HCT116 (cell line): ENCODE measurements at regions not wholly inside any gene's neighbourhood (a gene's known extent, or its start where the extent isn't known, plus 50 kb on each side); places are given as distances from the start of the nearest gene placed in this dataset.

ENCODE experiments used
- ELF1 ChIP-seq: IDR thresholded peaks from 2 replicates; pipeline ENCODE4 v1.6.1; 2012; ENCODE audit warnings: low read depth, borderline replicate concordance
- EZH2 ChIP-seq: fragments of 200-600 bp; sonication (generic); IDR thresholded peaks from 2 replicates; pipeline ENCODE4 v1.6.1; 2017; ENCODE audit warnings: antibody characterized with exemption, mixed run types
- EZH2phosphoT487 ChIP-seq: fragments of 200-600 bp; IDR thresholded peaks from 2 replicates; pipeline ENCODE4 v1.6.1; 2018; ENCODE audit warnings: antibody characterized with exemption, borderline replicate concordance
- POLR2AphosphoS5 ChIP-seq: IDR thresholded peaks from 2 replicates; pipeline ENCODE4 v1.6.1; 2011; ENCODE audit warnings: mild to moderate bottlenecking, low read depth, low read length, moderate library complexity
- RAD21 ChIP-seq: IDR thresholded peaks from 2 replicates; pipeline ENCODE4 v1.6.1; 2012; ENCODE audit warnings: low read depth, mild to moderate bottlenecking
- TCF7L2 ChIP-seq: IDR thresholded peaks from 2 replicates; pipeline ENCODE4 v1.7.0; 2011; ENCODE audit warnings: borderline replicate concordance, inconsistent platforms; ENCODE audit not compliant: insufficient read depth, insufficient read length; ENCODE audit errors: extremely low read depth
- TF ChIP-seq, protein P1 (sequence below), 3 experiments: fragments of 200-600 bp in 1 of 3; sonication (generic) in 1 of 3; IDR thresholded peaks in 2 of 3; conservative IDR thresholded peaks in 1 of 3; 2 replicates each; pipeline ENCODE4 v1.5.1; 2012 to 2017; ENCODE audit warnings: low read depth in 2 of 3, low read length in 2 of 3, antibody characterized with exemption in 1 of 3, borderline replicate concordance in 1 of 3, control low read depth in 1 of 3, mild to moderate bottlenecking in 1 of 3, mixed read lengths in 1 of 3, mixed run types in 1 of 3, moderate library complexity in 1 of 3; ENCODE audit not compliant: insufficient read depth in 1 of 3

DNA sequence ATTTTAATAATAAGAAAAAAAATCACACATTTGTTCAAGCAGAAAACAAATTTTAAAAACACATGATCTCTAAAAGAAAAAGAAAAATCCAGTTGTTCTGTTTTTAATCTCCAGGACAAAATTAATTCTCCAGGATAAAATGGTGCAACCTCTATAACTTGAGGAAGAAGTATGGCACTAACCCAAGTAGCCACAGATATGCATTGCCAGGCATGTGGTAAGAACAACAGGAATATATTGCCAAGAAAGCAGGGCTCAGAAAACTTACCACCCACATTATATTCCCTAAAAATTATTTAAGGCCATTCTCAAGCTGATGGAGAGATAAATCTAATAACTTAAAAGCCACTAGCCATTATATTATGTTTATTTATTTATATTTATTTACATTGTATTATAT is 295.7 kb upstream of the TMCO5A start:
- TF ChIP-seq EZH2 (no peak), TCF7L2 (no peak), POLR2AphosphoS5 (no peak), EZH2phosphoT487 (no peak), RAD21 (no peak), ELF1 (no peak)
- TF ChIP-seq, protein P1, sequence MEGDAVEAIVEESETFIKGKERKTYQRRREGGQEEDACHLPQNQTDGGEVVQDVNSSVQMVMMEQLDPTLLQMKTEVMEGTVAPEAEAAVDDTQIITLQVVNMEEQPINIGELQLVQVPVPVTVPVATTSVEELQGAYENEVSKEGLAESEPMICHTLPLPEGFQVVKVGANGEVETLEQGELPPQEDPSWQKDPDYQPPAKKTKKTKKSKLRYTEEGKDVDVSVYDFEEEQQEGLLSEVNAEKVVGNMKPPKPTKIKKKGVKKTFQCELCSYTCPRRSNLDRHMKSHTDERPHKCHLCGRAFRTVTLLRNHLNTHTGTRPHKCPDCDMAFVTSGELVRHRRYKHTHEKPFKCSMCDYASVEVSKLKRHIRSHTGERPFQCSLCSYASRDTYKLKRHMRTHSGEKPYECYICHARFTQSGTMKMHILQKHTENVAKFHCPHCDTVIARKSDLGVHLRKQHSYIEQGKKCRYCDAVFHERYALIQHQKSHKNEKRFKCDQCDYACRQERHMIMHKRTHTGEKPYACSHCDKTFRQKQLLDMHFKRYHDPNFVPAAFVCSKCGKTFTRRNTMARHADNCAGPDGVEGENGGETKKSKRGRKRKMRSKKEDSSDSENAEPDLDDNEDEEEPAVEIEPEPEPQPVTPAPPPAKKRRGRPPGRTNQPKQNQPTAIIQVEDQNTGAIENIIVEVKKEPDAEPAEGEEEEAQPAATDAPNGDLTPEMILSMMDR (IDR thresholded peaks at IDR 0.05 in 2 of 3, conservative IDR thresholded peaks at IDR 0.05 in 1 of 3; ENCODE audit: borderline replicate concordance in 1 of 3, insufficient read depth in 1 of 3, low read depth in 2 of 3, low read length in 2 of 3) = no peak
